ENCODE measurements at regions not wholly inside any gene's neighbourhood (a gene's known extent, or its start where the extent isn't known, plus 50 kb on each side); places are given as distances from the start of the nearest gene placed in this dataset.
"Not testable (repeated sequence)": the region's sequence is repeated elsewhere in the genome, so short reads cannot be mapped to it uniquely, and the experiment has no call there.

DNA sequence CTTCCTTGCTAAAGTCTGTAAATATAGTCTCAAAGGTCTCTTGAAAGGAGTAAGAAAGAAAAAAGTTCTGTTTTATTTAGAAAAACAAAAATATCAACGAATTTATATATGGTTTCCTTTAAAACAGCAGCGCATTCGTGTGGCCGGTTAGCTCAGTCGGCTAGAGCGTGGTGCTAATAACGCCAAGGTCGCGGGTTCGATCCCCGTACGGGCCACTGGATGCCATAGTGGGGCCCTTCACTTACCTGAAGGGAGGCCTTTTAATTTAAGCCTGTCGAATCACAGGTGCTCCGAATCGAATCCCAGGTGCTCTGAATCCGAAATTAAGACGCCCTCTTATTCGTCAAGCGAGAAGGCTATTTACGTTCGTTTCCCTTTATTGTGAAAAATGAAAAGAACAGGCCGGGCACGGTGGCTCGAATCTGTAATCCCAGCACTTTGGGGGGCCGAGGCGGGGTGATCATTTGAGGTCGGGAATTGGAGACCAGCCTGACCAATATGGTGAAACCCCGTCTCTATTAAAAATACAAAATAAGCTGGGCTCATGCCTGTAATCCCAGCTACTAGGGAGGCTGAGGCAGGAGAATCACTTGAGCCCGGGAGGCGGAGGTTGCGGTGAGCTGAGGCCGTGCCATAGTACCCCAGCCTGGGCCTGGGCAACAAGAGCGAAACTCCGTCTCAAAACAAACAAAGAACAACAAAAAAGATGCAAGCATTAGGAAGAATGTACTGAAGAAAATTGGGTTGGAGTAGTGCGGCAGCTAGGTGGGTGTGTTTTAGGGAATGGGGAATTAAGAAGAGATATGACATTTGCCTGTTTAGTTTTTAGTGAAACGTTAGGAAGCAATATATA lies 195.8 kb upstream of the ZNF184 start:
- DNase-seq: peak; percentile 47

GRCh38 chr6:27667657-27668441 lies 194.9 kb upstream of the ZNF184 start:
- DNase-seq: no peak

DNA sequence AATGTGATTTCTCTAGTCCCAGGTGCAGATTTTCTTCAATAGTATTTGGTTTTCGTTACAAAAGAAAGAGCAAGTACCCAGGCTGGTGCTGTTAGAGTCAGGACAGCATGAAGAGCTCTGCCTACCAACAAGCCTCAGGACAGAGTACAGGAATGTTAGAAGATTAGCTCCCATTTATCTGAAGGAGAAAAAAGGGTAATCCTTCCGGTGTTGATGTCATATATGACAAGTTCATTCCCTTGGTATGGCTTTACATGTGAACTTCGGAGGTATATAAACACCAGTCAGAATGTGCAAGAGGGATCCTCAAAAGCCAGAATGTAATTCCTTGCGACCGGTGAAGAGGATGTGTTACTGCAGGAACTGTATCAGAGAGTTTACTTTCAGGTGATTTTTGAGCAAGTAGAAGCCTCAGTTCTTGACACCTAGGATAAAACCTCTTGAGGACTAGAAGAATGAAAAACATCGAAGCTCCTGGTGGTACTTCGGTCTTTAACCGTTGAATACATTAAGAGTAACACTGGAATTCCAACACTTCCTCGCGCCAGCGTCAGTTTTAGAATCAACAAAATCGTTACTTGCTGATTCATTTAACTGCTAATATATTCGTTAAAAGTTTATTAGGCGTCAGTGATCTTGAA lies 194.2 kb upstream of the ZNF184 start:
- no peak for DNase-seq

- DNase-seq: no peak
These were observed 189.9 kb upstream of the ZNF184 start for GRCh38 chr6:27662769-27663168.

GRCh38 chr6:27662212-27662611 lies 189.3 kb upstream of the ZNF184 start:
- DNase-seq: not testable (repeated sequence)

DNA sequence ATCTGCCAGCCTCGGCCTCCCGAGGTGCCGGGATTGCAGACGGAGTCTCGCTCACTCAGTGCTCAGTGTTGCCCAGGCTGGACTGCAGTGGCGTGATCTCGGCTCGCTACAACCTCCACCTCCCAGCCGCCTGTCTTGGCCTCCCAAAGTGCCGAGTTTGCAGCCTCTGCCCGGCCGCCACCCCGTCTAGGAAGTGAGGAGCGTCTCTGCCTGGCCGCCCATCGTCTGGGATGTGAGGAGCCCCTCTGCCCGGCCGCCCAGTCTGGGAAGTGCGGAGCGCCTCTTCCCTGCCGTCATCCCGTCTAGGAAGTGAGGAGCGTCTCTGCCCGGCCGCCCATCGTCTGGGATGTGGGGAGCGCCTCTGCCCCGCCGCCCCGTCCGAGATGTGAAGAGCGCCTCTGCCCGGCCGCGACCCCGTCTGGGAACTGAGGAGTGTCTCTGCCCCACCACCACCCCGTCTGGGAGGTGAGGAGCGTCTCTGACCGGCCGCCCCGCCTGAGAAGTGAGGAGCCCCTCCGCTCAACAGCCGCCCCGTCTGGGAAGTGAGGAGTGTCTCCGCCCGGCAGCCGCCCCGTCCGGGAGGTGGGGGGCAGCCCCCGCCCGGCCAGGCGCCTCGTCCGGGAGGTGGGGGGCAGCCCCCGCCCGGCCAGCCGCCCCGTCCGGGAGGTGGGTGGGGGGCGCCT lies 180.4 kb upstream of the ZNF184 start:
- not testable (repeated sequence) for DNase-seq

- no peak for DNase-seq
These were observed 178.4 kb upstream of the ZNF184 start for GRCh38 chr6:27651371-27651732.

- peak; percentile 42 for DNase-seq
These were observed 177.9 kb upstream of the ZNF184 start for GRCh38 chr6:27650620-27651370.

DNA sequence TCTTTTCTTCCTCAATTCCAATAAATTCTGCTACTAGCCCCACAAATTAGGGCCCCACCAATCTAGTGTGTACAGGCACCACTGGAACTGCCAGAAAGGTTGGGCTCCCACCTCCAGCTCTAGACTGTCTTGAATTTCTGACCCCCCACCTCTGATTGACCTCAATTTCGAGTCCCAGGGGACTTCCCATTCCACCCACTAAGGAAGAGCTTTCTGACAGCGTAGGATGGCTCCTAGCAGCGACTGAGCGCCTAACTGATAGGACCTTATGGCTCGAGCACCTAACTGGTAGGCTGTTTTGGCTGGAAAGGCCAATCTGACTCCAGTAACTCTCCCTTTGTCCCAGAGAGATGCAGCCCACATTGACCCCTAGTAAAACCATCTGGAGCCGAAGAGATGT lies 171.6 kb upstream of the ZNF184 start:
- DNase-seq: no peak

- DNase-seq: no peak
These were observed 170.0 kb upstream of the ZNF184 start for GRCh38 chr6:27642744-27643456.

DNA sequence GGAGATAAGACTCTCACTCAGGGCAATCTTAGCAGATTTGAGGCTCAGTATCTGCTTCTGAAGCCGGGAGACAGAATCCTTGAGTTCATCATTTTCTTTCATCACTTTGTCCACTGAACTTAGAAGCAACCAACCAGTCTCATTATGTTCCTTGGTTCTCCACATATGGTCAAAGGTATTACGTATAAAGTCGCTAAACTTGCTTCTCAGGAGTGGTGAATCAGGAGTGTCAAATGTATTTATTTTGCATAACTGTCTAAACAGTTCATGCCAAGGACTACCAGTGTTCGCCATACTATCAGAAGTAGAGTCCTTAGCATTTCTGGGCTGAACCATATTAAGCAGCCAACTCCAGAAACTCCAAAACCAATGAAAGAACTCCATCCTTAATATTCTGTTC lies 163.0 kb upstream of the ZNF184 start:
- not testable (repeated sequence) for DNase-seq

- not testable (repeated sequence) for DNase-seq
These were observed 160.3 kb upstream of the ZNF184 start for GRCh38 chr6:27633221-27633688.

GRCh38 chr6:27631609-27631916 lies 158.7 kb upstream of the ZNF184 start:
- no peak for DNase-seq

DNA sequence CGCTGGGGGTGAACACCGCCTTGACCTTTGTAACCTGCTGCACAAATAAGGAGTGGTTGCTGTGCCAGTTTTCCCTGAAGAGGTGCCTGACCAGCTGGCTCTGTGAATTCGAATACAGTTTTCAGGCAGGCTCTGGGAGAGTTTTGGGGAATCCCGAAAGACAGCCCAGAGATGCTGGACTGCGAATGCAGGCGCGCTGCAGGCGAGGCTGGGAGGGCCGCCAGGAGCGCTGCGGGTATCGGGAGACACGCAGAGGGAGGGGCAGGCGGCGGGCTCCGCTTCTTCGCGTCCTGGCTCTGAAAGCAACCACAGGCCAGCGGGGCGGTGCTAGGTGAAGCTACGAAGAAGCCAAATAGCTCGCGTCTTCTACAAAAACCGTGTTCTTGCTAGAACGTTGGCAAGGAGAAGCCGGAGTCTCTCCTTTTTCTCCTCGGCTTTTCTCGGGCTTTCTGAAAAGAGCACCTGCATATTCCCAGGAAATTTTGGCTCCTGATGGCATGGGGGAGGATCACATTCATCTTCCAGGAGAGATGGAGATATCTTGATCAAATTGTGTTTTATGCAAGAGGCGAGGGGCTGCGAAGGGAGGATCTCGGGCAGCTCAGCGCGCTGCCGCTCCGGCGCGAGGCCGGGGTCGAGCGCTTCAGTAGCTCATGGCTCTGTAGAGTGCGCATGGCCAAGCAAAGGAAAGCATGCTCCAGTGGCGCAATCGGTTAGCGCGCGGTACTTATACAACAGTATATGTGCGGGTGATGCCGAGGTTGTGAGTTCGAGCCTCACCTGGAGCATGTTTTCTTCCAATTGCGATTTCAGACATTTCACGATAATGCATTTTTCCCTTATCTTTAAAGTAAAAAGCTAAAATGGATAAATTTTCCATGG lies 158.1 kb upstream of the ZNF184 start:
- peak; percentile 27 for DNase-seq

- no peak for DNase-seq
These were observed 151.9 kb upstream of the ZNF184 start for GRCh38 chr6:27624694-27625262.

GRCh38 chr6:27623103-27623502 lies 150.2 kb upstream of the ZNF184 start:
- DNase-seq: no peak

- DNase-seq: no peak
These were observed 146.5 kb upstream of the ZNF184 start for GRCh38 chr6:27619436-27619835.

GRCh38 chr6:27617700-27618689 lies 145.1 kb upstream of the ZNF184 start:
- no peak for DNase-seq

Measured in NCI-H526 treated with DMSO at 0.1 percent for 48 hours (cell line).